Smooth muscle cell (in vitro differentiated cells): ENCODE measurements at regions not wholly inside any gene's neighbourhood (a gene's known extent, or its start where the extent isn't known, plus 50 kb on each side); places are given as distances from the start of the nearest gene placed in this dataset.

ENCODE experiments used
- DNase-seq: peaks from one replicate; lab custom pipeline; 2025; ENCODE audit not compliant: unreplicated experiment; lab: John Stamatoyannopoulos, UW
- H2AFZ ChIP-seq: fragments of 200-600 bp; sonication (generic); 2 replicates; pipeline ENCODE4 v1.6.0; 2016; ENCODE audit warnings: antibody characterized with exemption, low read depth, mild to moderate bottlenecking
- H3F3A ChIP-seq: fragments of 200-600 bp; sonication (generic); 2 replicates; pipeline ENCODE4 v1.6.0; 2017; ENCODE audit warnings: antibody characterized with exemption, low read depth
- H3K27ac ChIP-seq: fragments of 200-600 bp; sonication (generic); 2 replicates; pipeline ENCODE4 v1.5.1; 2016; ENCODE audit warnings: low read depth, mild to moderate bottlenecking
- H3K27me3 ChIP-seq: fragments of 200-600 bp; sonication (generic); 2 replicates; pipeline ENCODE4 v1.6.1; 2016; ENCODE audit warnings: low read depth, mild to moderate bottlenecking
- H3K36me3 ChIP-seq: fragments of 200-600 bp; sonication (generic); 2 replicates; pipeline ENCODE4 v1.5.1; 2016; ENCODE audit warnings: low read depth
- H3K4me1 ChIP-seq: fragments of 200-600 bp; sonication (generic); 2 replicates; pipeline ENCODE4 v1.5.1; 2016; ENCODE audit warnings: low read depth
- H3K4me2 ChIP-seq: fragments of 200-600 bp; sonication (generic); 2 replicates; pipeline ENCODE4 v1.6.0; 2016; ENCODE audit warnings: mild to moderate bottlenecking
- H3K4me3 ChIP-seq: fragments of 200-600 bp; sonication (generic); 2 replicates; pipeline ENCODE4 v1.5.1; 2016; ENCODE audit warnings: mild to moderate bottlenecking
- H3K79me2 ChIP-seq: fragments of 200-600 bp; sonication (generic); 2 replicates; pipeline ENCODE4 v1.6.0; 2016; ENCODE audit warnings: low read depth, mild to moderate bottlenecking
- H3K9ac ChIP-seq: fragments of 200-600 bp; sonication (generic); 2 replicates; pipeline ENCODE4 v1.6.0; 2016; ENCODE audit warnings: low read depth
- H3K9me3 ChIP-seq: fragments of 200-600 bp; sonication (generic); replicated peaks from 2 replicates; pipeline ENCODE4 v1.5.1; 2016; ENCODE audit warnings: low read depth
- H4K20me1 ChIP-seq: fragments of 200-600 bp; sonication (generic); 2 replicates; pipeline ENCODE4 v1.6.0; 2016; ENCODE audit warnings: low read depth
- WGBS: methylation state at CpG from one replicate; pipeline ENCODE4 v1.1.7; 2016; ENCODE audit warnings: low lambda C conversion rate; 5-methylcytosine and 5-hydroxymethylcytosine counted together
- TF ChIP-seq, protein P1 (sequence below): fragments of 200-600 bp; sonication (generic); IDR thresholded peaks from 2 replicates; pipeline ENCODE4 v1.5.1; 2017; ENCODE audit warnings: borderline replicate concordance, mild to moderate bottlenecking, antibody characterized with exemption; ENCODE audit not compliant: insufficient read depth, poor library complexity, severe bottlenecking

DNA sequence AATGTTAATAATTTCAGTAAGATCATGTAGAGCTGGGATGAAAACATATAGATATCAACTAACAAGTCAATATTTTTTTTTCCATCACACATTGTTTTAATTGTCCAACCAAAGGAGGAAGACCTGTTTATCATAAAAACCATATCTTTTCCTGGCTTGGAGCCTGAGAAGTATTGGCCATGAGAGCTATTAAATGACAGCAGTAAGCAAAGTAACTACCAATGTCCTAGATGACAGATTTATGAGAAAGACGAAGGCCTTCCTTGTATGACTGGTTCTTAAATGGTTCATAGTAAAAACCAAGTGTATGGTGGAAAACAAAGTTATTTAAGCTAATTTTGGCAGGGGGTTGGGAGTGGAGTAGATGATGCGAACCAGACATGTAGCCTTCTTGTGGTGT is 1147.1 kb upstream of the TENM4 start:
- peak overlapping the region; percentile 10 for H2AFZ ChIP-seq
- no peaks in the 10 kb centered on the region for H3K9me3 ChIP-seq
- no peaks in the 10 kb centered on the region for H4K20me1 ChIP-seq
- H3K27ac ChIP-seq: peak overlapping the region; percentile 7
- H3K79me2 ChIP-seq: no peaks in the 10 kb centered on the region
- no peak overlapping the region for H3K4me3 ChIP-seq
- H3K36me3 ChIP-seq: no peaks in the 10 kb centered on the region
- no peak overlapping the region for H3K4me2 ChIP-seq
- DNase-seq: no peak
- H3K9ac ChIP-seq: no peak overlapping the region
- peaks cover 7% of the 10 kb centered on the region for H3F3A ChIP-seq
- peaks cover 6% of the 10 kb centered on the region for H3K4me1 ChIP-seq
- TF ChIP-seq, protein P1, sequence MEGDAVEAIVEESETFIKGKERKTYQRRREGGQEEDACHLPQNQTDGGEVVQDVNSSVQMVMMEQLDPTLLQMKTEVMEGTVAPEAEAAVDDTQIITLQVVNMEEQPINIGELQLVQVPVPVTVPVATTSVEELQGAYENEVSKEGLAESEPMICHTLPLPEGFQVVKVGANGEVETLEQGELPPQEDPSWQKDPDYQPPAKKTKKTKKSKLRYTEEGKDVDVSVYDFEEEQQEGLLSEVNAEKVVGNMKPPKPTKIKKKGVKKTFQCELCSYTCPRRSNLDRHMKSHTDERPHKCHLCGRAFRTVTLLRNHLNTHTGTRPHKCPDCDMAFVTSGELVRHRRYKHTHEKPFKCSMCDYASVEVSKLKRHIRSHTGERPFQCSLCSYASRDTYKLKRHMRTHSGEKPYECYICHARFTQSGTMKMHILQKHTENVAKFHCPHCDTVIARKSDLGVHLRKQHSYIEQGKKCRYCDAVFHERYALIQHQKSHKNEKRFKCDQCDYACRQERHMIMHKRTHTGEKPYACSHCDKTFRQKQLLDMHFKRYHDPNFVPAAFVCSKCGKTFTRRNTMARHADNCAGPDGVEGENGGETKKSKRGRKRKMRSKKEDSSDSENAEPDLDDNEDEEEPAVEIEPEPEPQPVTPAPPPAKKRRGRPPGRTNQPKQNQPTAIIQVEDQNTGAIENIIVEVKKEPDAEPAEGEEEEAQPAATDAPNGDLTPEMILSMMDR: no peak
- no peaks in the 10 kb centered on the region for H3K27me3 ChIP-seq
- WGBS: 45% methylated on average over 2 of the region's 2 CpGs

DNA sequence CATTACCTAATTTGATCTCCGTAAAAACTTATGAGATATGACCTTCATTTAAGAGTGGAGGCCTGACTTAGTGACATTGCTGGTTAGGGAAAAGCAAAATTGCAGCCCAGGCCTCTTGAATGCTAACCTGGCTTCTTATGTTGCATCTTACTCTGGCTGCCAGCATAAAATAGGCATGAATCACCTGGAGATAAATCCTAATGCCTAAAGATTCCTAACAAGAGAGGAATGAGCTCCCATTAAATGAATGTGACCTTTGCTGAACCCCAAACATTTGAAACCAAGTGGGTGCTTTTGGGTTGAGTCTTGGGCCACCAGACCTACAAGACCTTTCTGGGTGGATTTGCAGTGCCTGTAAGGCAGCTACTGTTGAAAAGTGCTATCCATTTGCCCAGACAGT is 1145.6 kb upstream of the TENM4 start:
- H3F3A ChIP-seq: no peaks in the 10 kb centered on the region
- no peak for DNase-seq
- WGBS: 93% methylated on average over 1 of the region's 1 CpG

GRCh38 chr11:80584661-80585060 is 1143.8 kb upstream of the TENM4 start:
- no peak overlapping the region for H2AFZ ChIP-seq
- no peak overlapping the region for H3K4me3 ChIP-seq
- H3K9me3 ChIP-seq: no peaks in the 10 kb centered on the region
- TF ChIP-seq, protein P1: no peak
- no peaks in the 10 kb centered on the region for H3K27me3 ChIP-seq
- no peak overlapping the region for H3K9ac ChIP-seq
- DNase-seq: no peak
- whole genome bisulfite sequencing: 94% methylated on average over 3 of the region's 3 CpGs
- H3F3A ChIP-seq: no peaks in the 10 kb centered on the region
- H3K4me1 ChIP-seq: no peaks in the 10 kb centered on the region
- H3K27ac ChIP-seq: no peak overlapping the region
- H3K36me3 ChIP-seq: no peaks in the 10 kb centered on the region
- H4K20me1 ChIP-seq: no peaks in the 10 kb centered on the region
- no peak overlapping the region for H3K4me2 ChIP-seq
- no peaks in the 10 kb centered on the region for H3K79me2 ChIP-seq

More for the DNA sequence above, 1145.6 kb upstream of the TENM4 start:
- H3K4me1 ChIP-seq: no peaks in the 10 kb centered on the region
- H3K36me3 ChIP-seq: no peaks in the 10 kb centered on the region
- H3K9ac ChIP-seq: no peak overlapping the region
- no peaks in the 10 kb centered on the region for H3K9me3 ChIP-seq
- H2AFZ ChIP-seq: no peak overlapping the region
- TF ChIP-seq, protein P1: no peak
- H3K4me3 ChIP-seq: no peak overlapping the region
- H3K4me2 ChIP-seq: no peak overlapping the region
- no peaks in the 10 kb centered on the region for H3K79me2 ChIP-seq
- no peaks in the 10 kb centered on the region for H4K20me1 ChIP-seq
- no peak overlapping the region for H3K27ac ChIP-seq
- H3K27me3 ChIP-seq: no peaks in the 10 kb centered on the region

DNA sequence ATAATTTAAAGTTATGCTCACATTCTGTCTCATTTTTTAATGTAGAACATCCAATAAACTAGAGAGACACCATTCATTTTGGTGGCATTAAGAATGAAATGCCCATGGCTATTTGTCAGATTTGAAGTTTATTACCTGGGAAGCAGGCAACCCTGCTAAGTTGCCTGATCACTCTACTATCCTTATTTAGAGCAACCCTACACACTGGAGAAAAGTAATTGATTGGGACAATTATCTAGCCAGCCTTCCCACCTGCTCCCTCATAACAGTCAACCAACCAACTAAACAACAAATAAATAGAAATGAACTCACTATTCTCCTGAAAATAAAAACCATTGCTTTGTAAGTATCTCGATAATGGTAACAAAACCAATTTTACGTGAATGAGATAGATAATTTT is 1129.0 kb upstream of the TENM4 start:
- no peaks in the 10 kb centered on the region for H3K79me2 ChIP-seq
- H3K9me3 ChIP-seq: no peaks in the 10 kb centered on the region
- no peak overlapping the region for H2AFZ ChIP-seq
- WGBS: 93% methylated on average over 2 of the region's 2 CpGs
- no peaks in the 10 kb centered on the region for H3F3A ChIP-seq
- TF ChIP-seq, protein P1: no peak
- no peak overlapping the region for H3K27ac ChIP-seq
- H3K4me1 ChIP-seq: no peaks in the 10 kb centered on the region
- H3K4me3 ChIP-seq: no peak overlapping the region
- no peaks in the 10 kb centered on the region for H3K36me3 ChIP-seq
- no peak overlapping the region for H3K4me2 ChIP-seq
- H3K9ac ChIP-seq: no peak overlapping the region
- DNase-seq: no peak
- H3K27me3 ChIP-seq: no peaks in the 10 kb centered on the region
- H4K20me1 ChIP-seq: no peaks in the 10 kb centered on the region
